DOHH2 (cell line): ENCODE measurements at regions not wholly inside any gene's neighbourhood (a gene's known extent, or its start where the extent isn't known, plus 50 kb on each side); places are given as distances from the start of the nearest gene placed in this dataset.

Experiments used
- CTCF ChIP-seq: fragments of 200-600 bp; sonication (generic); IDR thresholded peaks from one replicate; pipeline ENCODE4 v1.5.1; 2014; ENCODE audit warnings: antibody characterized with exemption, mild to moderate bottlenecking, low read depth, low read length; ENCODE audit not compliant: poor library complexity, severe bottlenecking
- EZH2phosphoT487 ChIP-seq: fragments of 200-600 bp; sonication (generic); IDR thresholded peaks from 2 replicates; pipeline ENCODE4 v1.6.1; 2017; ENCODE audit warnings: borderline replicate concordance, mild to moderate bottlenecking, antibody characterized with exemption, low read length, moderate library complexity, mixed read lengths

- TF ChIP-seq EZH2phosphoT487: no peak
- no peak for TF ChIP-seq CTCF
These were observed 701.6 kb downstream of the RFPL4B start for GRCh38 chr6:113048741-113049140.
